ENCODE measurements at regions not wholly inside any gene's neighbourhood (a gene's known extent, or its start where the extent isn't known, plus 50 kb on each side); places are given as distances from the start of the nearest gene placed in this dataset.

GRCh38 chr2:205885492-205886099 lies 200.4 kb downstream of the INO80D start:
- peak; percentile 93 for DNase-seq (ENCODE audit: low spot score)
- Mint-ChIP-seq H3K4me1 (ENCODE audit: unreplicated experiment) (peaks cover 5% of the 10 kb centered on the region), H3K9me3 (ENCODE audit: unreplicated experiment) (no peaks in the 10 kb centered on the region), H3K27ac (ENCODE audit: unreplicated experiment) (no peak overlapping the region), H3K36me3 (ENCODE audit: low read depth, unreplicated experiment) (no peaks in the 10 kb centered on the region), H3K4me3 (ENCODE audit: unreplicated experiment) (no peak overlapping the region), H3K27me3 (ENCODE audit: unreplicated experiment) (peaks cover 7% of the 10 kb centered on the region)
- TF ChIP-seq, protein P1, sequence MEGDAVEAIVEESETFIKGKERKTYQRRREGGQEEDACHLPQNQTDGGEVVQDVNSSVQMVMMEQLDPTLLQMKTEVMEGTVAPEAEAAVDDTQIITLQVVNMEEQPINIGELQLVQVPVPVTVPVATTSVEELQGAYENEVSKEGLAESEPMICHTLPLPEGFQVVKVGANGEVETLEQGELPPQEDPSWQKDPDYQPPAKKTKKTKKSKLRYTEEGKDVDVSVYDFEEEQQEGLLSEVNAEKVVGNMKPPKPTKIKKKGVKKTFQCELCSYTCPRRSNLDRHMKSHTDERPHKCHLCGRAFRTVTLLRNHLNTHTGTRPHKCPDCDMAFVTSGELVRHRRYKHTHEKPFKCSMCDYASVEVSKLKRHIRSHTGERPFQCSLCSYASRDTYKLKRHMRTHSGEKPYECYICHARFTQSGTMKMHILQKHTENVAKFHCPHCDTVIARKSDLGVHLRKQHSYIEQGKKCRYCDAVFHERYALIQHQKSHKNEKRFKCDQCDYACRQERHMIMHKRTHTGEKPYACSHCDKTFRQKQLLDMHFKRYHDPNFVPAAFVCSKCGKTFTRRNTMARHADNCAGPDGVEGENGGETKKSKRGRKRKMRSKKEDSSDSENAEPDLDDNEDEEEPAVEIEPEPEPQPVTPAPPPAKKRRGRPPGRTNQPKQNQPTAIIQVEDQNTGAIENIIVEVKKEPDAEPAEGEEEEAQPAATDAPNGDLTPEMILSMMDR (IDR thresholded peaks at IDR 0.05; ENCODE audit: unreplicated experiment): peak; percentile 96

- H3K27ac Mint-ChIP-seq (ENCODE audit: unreplicated experiment): no peak overlapping the region
- H3K4me3 Mint-ChIP-seq (ENCODE audit: unreplicated experiment): no peak overlapping the region
- H3K9me3 Mint-ChIP-seq (ENCODE audit: unreplicated experiment): no peaks in the 10 kb centered on the region
- no peak for DNase-seq (ENCODE audit: low spot score)
- H3K27me3 Mint-ChIP-seq (ENCODE audit: unreplicated experiment): peaks cover 7% of the 10 kb centered on the region
- TF ChIP-seq, protein P1 (IDR thresholded peaks at IDR 0.05; ENCODE audit: unreplicated experiment): no peak
- no peaks in the 10 kb centered on the region for H3K4me1 Mint-ChIP-seq (ENCODE audit: unreplicated experiment)
- no peaks in the 10 kb centered on the region for H3K36me3 Mint-ChIP-seq (ENCODE audit: low read depth, unreplicated experiment)
These were observed 201.7 kb downstream of the NRP2 start for GRCh38 chr2:205883965-205884364.

- DNase-seq (ENCODE audit: low spot score): no peak
- Mint-ChIP-seq H3K4me3 (ENCODE audit: unreplicated experiment) (no peak overlapping the region), H3K36me3 (ENCODE audit: low read depth, unreplicated experiment) (no peaks in the 10 kb centered on the region)
These were observed 200.6 kb downstream of the NRP2 start for GRCh38 chr2:205882806-205883425.

DNA sequence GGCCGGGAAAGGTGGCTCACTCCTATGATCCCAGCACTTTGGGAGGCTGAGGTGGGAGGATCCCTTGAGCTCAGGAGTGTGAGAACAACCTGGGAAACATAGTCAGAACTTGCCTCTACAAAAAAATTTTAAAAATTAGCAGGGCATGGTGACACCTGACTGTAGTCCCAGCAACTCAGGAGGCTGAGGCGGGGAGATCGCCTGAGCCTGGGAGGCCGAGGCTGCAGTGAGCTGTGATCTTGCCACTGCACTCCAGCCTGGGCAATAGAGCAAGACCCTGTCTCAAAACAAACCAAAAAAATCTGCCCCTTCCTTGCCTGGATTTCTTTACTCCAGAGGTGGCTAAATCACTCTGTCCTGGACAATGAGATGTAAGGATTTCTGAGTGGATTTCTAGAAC lies 197.7 kb downstream of the NRP2 start:
- peaks cover 4% of the 10 kb centered on the region for H3K27me3 Mint-ChIP-seq (ENCODE audit: unreplicated experiment)

More at GRCh38 chr2:205882806-205883425, 200.6 kb downstream of the NRP2 start:
- H3K27ac Mint-ChIP-seq (ENCODE audit: unreplicated experiment): no peak overlapping the region
- peaks cover 7% of the 10 kb centered on the region for H3K27me3 Mint-ChIP-seq (ENCODE audit: unreplicated experiment)
- TF ChIP-seq, protein P1 (IDR thresholded peaks at IDR 0.05; ENCODE audit: unreplicated experiment): no peak
- no peaks in the 10 kb centered on the region for H3K9me3 Mint-ChIP-seq (ENCODE audit: unreplicated experiment)
- no peaks in the 10 kb centered on the region for H3K4me1 Mint-ChIP-seq (ENCODE audit: unreplicated experiment)

More for the DNA sequence above, 197.7 kb downstream of the NRP2 start:
- H3K27ac Mint-ChIP-seq (ENCODE audit: unreplicated experiment): no peak overlapping the region
- no peak for DNase-seq (ENCODE audit: low spot score)
- TF ChIP-seq, protein P1 (IDR thresholded peaks at IDR 0.05; ENCODE audit: unreplicated experiment): no peak
- no peak overlapping the region for H3K4me3 Mint-ChIP-seq (ENCODE audit: unreplicated experiment)
- H3K9me3 Mint-ChIP-seq (ENCODE audit: unreplicated experiment): no peaks in the 10 kb centered on the region
- no peaks in the 10 kb centered on the region for H3K36me3 Mint-ChIP-seq (ENCODE audit: low read depth, unreplicated experiment)
- H3K4me1 Mint-ChIP-seq (ENCODE audit: unreplicated experiment): no peaks in the 10 kb centered on the region
